ENCODE measurements at regions not wholly inside any gene's neighbourhood (a gene's known extent, or its start where the extent isn't known, plus 50 kb on each side); places are given as distances from the start of the nearest gene placed in this dataset.

GRCh38 chr5:67417839-67418238, 221.2 kb upstream of the CD180 start:
- H3K79me2 ChIP-seq (ENCODE audit: insufficient read depth): no peaks in the 10 kb centered on the region
- H3K4me3 ChIP-seq (ENCODE audit: low read depth in 2 of 2, low read length in 1 of 2): no peak overlapping the region
- no peak for DNase-seq
- ChIA-PET CTCF (no interaction called here), POLR2A (no interaction called here)
- no peak overlapping the region for H2AFZ ChIP-seq (ENCODE audit: low read depth)
- 85% methylated on average over 2 of the region's 2 CpGs for WGBS (ENCODE audit: low lambda C conversion rate)
- no peak overlapping the region for H3K9ac ChIP-seq
- H3K27ac ChIP-seq (ENCODE audit: low read depth in 2 of 2, low read length in 1 of 2): no peak overlapping the region
- no peaks in the 10 kb centered on the region for H3K36me3 ChIP-seq (replicated peaks in 1 of 2; ENCODE audit: control insufficient read depth in 1 of 2, insufficient read depth in 2 of 2, low read length in 1 of 2)
- H3K4me1 ChIP-seq (ENCODE audit: control insufficient read depth in 1 of 2, insufficient read depth in 2 of 2, low read depth in 1 of 2, low read length in 1 of 2): peaks cover 0 to 16% of the 10 kb centered on the region in 2 experiments; a peak in 2 of 4 replicates
- H3F3A ChIP-seq (replicated peaks; ENCODE audit: insufficient read depth): no peaks in the 10 kb centered on the region
- no peaks in the 10 kb centered on the region for H3K9me3 ChIP-seq
- no peaks in the 10 kb centered on the region for H3K9me2 ChIP-seq
- H3K27me3 ChIP-seq (ENCODE audit: insufficient read depth): no peaks in the 10 kb centered on the region
- TF ChIP-seq USF1 (IDR thresholded peaks at IDR 0.05; ENCODE audit: borderline replicate concordance, low read depth) (no peak), FOSL2 (IDR thresholded peaks at IDR 0.05; ENCODE audit: borderline replicate concordance, low read depth) (no peak), JUND (IDR thresholded peaks at IDR 0.05) (no peak), FOXJ3 (CRISPR knock-in tag; IDR thresholded peaks at IDR 0.05) (no peak), MEF2A (IDR thresholded peaks at IDR 0.05; ENCODE audit: borderline replicate concordance, low read depth) (no peak), IRF3 (IDR thresholded peaks at IDR 0.05; ENCODE audit: low read depth, low read length) (no peak), GATA2 (CRISPR knock-in tag; IDR thresholded peaks at IDR 0.05) (no peak), EZH2phosphoT487 (IDR thresholded peaks at IDR 0.05; ENCODE audit: borderline replicate concordance, low read depth) (no peak)
- no peak overlapping the region for H3K4me2 ChIP-seq
- H4K20me1 ChIP-seq (ENCODE audit: insufficient read depth): no peaks in the 10 kb centered on the region

GRCh38 chr5:67416986-67417385, 220.4 kb upstream of the CD180 start:
- Histone ChIP-seq H3K36me3 (replicated peaks in 1 of 2; ENCODE audit: control insufficient read depth in 1 of 2, insufficient read depth in 2 of 2, low read length in 1 of 2) (no peaks in the 10 kb centered on the region), H3K4me3 (ENCODE audit: low read depth in 2 of 2, low read length in 1 of 2) (no peak overlapping the region), H4K20me1 (ENCODE audit: insufficient read depth) (no peaks in the 10 kb centered on the region), H3K9ac (no peak overlapping the region), H3K27ac (ENCODE audit: low read depth in 2 of 2, low read length in 1 of 2) (no peak overlapping the region), H3K9me2 (no peaks in the 10 kb centered on the region), H3K4me2 (no peak overlapping the region), H2AFZ (ENCODE audit: low read depth) (no peak overlapping the region), H3F3A (replicated peaks; ENCODE audit: insufficient read depth) (no peaks in the 10 kb centered on the region), H3K27me3 (ENCODE audit: insufficient read depth) (no peaks in the 10 kb centered on the region), H3K4me1 (ENCODE audit: control insufficient read depth in 1 of 2, insufficient read depth in 2 of 2, low read depth in 1 of 2, low read length in 1 of 2) (peaks cover 0 to 16% of the 10 kb centered on the region in 2 experiments; a peak in 2 of 4 replicates), H3K9me3 (no peaks in the 10 kb centered on the region), H3K79me2 (ENCODE audit: insufficient read depth) (no peaks in the 10 kb centered on the region)
- no peak for DNase-seq
- ChIA-PET POLR2A (no interaction called here), CTCF (interaction anchor here (0.7 kb wide), 1 partner anchor 208 kb away, joined by 3 read pairs; no protein-coding TSS in a partner anchor)
- TF ChIP-seq RFX5 (IDR thresholded peaks at IDR 0.05; ENCODE audit: low read length): no peak
- TF ChIP-seq USF2 (IDR thresholded peaks at IDR 0.05; ENCODE audit: borderline replicate concordance, low read depth, low read length): no peak
- TF ChIP-seq GATA2 (CRISPR knock-in tag; IDR thresholded peaks at IDR 0.05): no peak
- WGBS (ENCODE audit: low lambda C conversion rate): 35% methylated on average over 2 of the region's 2 CpGs
